GM18909 (cell line): ENCODE measurements at regions not wholly inside any gene's neighbourhood (a gene's known extent, or its start where the extent isn't known, plus 50 kb on each side); places are given as distances from the start of the nearest gene placed in this dataset.

ENCODE experiments used
- ATAC-seq: cut with Tn5 transposase; IDR thresholded peaks from one replicate; pipeline ENCODE4 v1.9.1; 2021; ENCODE audit warnings: mild to moderate bottlenecking; ENCODE audit not compliant: unreplicated experiment, poor library complexity

- no peak for ATAC-seq
These were observed 507.2 kb upstream of the AGTR1 start for GRCh38 chr3:148190441-148190990.

GRCh38 chr3:148191966-148192365 is 505.7 kb upstream of the AGTR1 start:
- no peak for ATAC-seq

DNA sequence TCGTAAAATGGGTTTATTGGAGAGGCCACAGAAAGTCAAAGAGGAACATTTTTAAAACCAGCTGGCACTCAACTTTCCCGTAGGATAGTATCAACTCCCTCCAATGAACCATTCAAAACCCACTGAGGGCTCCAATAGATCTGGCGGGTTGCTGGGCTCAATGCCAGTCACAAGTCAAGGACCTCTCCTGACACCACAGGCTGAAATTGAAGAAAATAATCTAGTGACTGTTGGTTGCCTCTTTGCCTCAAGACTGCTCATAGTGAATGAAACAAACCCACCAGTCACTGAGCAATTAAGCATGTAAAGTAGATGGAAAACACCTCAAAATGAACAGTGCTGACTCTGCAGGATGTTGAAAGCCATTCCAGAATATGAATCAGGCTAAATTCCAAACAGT is 500.6 kb upstream of the AGTR1 start:
- ATAC-seq, result no peak

GRCh38 chr3:148202386-148202785 is 495.3 kb upstream of the AGTR1 start:
- no peak for ATAC-seq

DNA sequence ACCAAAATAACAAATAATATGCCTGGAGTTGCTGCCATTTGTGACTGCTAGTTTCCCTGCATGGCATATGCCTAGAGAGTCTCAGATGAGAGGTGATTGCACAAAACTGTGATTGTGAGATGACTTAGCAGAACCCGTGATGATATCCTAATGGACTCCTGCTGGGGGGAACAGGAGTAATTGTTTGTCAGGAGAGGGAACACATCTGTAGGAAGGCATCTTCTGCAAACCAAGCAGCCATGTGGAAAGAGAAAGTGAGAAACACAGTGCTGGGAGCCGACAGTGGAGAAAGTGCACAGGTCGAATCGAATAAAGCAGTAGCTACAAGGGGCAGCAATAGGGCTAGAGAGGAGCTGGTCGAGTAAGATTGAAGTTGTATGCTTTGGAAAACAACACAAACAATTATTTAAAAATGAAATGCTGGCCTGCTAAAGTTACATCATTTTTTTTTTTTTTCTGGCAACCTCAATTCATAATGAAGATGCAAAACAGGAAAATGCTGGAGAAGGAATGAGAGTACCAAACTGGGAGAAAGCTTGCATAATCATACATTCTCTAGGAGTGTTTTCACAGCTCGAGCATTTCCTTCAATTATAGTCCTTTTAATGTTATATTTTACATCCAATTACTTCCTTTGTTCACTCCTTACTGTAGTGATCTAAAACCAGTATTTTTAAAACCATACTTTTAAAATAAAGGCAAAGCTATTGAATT is 494.2 kb upstream of the AGTR1 start:
- ATAC-seq, result no peak

- ATAC-seq, result no peak
These were observed 493.6 kb upstream of the AGTR1 start for GRCh38 chr3:148204131-148204530.

DNA sequence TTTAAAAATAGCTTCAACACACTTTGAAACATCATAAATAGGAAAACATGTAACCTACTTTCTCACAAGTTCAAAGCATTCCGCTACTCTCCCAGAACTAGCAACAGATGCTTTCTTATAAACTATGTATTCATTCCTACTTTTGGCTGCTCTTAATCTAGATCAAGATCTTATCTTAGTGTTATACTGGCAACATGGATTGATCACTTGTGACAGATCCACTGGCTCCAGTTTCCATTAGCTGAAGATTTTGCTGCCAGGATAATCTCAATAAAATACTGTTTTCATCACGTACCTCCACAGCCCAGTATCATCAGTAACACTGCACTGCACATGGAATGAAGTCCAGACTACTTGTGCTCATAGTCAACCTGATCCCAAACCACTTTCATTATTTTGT is 491.7 kb upstream of the AGTR1 start:
- no peak for ATAC-seq

- ATAC-seq, result no peak
These were observed 491.3 kb upstream of the AGTR1 start for GRCh38 chr3:148206446-148206845.

- ATAC-seq, result no peak
These were observed 488.7 kb upstream of the AGTR1 start for GRCh38 chr3:148208975-148209374.

GRCh38 chr3:148211725-148212124 is 486.0 kb upstream of the AGTR1 start:
- ATAC-seq, result peak; percentile 94

GRCh38 chr3:148214705-148215104 is 483.0 kb upstream of the AGTR1 start:
- ATAC-seq, result no peak

DNA sequence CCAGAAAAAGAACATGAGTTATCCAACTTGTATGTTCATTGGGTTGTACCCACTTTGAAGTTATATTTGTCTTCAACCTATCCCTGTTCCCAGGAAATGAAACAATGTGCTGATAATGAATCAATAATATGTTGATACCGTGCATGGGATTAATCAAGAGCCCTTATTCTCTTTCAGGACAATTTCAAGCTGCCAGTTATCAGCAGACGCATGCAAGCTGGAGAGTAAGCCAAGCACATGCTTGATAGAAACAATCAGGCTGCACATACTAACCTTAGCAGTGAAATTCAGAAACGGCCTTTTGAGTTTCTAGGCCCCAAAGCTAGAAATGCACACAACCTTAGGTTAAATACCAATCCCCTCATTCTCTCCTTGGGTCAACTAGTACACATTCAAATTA is 480.4 kb upstream of the AGTR1 start:
- ATAC-seq, result no peak

GRCh38 chr3:148218222-148218621 is 479.5 kb upstream of the AGTR1 start:
- no peak for ATAC-seq

DNA sequence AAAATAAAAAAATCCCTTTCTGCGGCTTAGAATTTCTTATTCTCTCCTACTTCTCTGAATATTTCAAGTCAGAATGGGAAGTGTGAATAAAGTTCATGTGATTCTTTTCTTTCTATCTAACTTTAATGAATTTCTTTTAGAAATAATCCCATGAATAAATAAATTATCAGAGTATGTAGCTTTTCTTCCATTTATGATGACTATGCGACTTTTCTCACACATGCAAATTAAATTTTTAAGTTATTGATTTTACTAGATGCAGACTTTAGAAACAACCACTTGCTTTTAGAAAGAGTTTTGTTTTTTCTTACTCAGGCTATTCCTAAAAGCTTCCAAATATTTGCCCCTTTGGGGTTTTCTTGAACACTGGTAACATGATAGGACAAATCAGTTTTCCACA is 477.7 kb upstream of the AGTR1 start:
- ATAC-seq, result no peak

- no peak for ATAC-seq
These were observed 476.4 kb upstream of the AGTR1 start for GRCh38 chr3:148221303-148221702.

DNA sequence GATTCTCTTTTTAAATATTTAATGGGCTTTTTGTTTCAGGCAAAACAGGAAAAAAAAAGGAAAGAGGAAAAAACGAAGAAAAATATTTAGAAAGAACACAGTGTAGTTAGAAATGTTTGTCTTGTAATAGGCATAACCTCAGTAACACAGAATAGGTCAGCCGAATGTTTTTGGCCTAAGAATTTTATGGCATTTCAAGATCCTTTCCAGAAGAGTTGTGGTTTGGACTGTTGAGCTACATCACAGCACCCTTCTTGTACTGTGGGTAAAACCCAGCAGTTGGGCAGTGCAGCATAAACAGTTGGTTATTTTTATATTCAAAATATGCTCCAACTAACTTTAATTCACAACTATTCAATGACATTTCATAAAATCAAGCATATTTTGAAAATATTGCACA is 474.4 kb upstream of the AGTR1 start:
- no peak for ATAC-seq

DNA sequence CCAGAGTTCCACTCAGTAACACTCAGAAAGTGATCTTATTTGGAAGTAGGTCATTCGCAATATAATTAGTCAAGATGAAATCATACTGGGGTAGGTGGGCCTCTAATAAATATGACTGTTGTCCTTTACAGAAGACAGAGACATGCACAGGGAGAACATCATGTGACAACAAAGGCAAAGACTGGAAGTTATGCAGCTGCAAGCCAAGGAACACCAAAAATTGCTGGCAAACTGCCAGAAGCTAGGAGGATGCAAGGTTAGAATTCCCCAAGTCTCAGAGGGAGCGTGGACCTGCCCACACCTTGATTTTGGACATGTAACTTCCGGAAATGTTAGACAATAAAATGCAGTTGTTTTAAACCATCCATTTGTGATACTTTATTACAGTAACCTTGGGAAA is 471.5 kb upstream of the AGTR1 start:
- ATAC-seq, result no peak

DNA sequence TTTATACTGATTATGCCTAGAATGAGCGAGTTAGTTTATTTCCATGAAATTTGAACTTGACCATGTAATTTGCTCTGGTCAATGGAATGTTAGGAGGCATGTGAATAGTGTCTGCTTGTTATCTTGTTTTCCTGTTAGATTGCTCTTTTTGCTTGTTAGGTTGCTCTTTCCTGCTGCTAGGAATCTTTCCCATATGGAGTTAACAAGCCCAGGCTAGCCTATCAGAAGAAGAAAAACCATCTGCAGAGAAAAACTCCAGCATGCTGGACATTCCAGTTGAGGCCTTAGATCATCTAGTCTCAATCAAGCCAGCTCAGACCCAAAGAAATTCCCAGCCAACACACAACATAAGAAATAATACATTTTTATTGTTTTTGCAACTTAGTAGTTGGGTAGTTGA is 470.2 kb upstream of the AGTR1 start:
- ATAC-seq, result no peak

GRCh38 chr3:148229107-148229506 is 468.6 kb upstream of the AGTR1 start:
- peak; percentile 76 for ATAC-seq

GRCh38 chr3:148230473-148230872 is 467.2 kb upstream of the AGTR1 start:
- ATAC-seq, result no peak

DNA sequence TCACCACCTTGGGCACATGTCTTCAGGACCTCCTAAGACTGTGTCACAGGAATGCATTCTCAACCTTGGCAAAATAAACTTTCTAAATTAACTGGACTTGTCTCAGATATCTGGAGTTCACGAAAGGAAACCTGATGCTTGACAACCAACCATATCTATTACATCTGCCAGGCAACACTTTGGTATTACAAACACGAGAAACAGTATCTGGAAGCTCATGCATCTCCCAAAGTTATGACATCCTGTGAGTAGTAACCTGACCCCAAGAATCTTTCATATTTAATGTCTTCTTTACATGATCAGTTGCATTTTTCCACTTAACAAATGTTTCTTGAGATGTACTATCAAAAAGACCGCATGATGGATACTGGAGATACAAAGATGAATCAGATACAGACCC is 465.3 kb upstream of the AGTR1 start:
- no peak for ATAC-seq

DNA sequence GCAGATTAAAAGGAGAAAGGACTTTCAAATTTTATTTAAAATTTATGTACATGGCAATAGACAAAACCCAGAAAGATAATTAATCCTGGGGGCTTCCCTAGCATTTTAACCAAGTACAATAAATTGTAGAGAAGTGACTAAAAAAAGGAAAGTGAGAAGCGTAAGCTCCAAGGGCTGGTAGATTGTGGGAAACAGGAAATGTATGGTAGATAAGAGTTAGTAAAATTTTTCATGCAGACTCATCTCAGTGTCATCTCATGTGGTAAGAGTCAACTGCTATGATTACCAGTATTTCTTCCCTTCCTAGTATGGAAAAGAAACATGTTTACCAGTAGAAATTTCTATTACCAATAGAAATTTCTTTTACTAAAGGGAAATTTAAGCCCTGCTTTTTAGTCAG is 464.3 kb upstream of the AGTR1 start:
- ATAC-seq, result peak; percentile 38
